Breast epithelium (tissue), 3 donors: ENCODE measurements at regions not wholly inside any gene's neighbourhood (a gene's known extent, or its start where the extent isn't known, plus 50 kb on each side); places are given as distances from the start of the nearest gene placed in this dataset.

ENCODE experiments used
- CTCF ChIP-seq, 3 donors: fragments of 450-650 bp; IDR thresholded peaks; one replicate each; pipeline ENCODE4 v1.5.1; 2016 to 2017; ENCODE audit warnings: antibody characterized with exemption in 3 of 3, mild to moderate bottlenecking in 3 of 3, moderate library complexity in 3 of 3
- POLR2A ChIP-seq: fragments of 450-650 bp; IDR thresholded peaks from one replicate; pipeline ENCODE4 v1.6.1; 2016; ENCODE audit warnings: antibody characterized with exemption, mild to moderate bottlenecking, moderate library complexity
- POLR2AphosphoS5 ChIP-seq, 3 donors: sonication (generic); formaldehyde crosslinking; IDR thresholded peaks; one replicate each; pipeline ENCODE4 v1.6.1; 2017; ENCODE audit warnings: antibody characterized with exemption in 3 of 3

GRCh38 chr10:4315551-4315950 lies 510.5 kb upstream of the AKR1E2 start:
- TF ChIP-seq POLR2AphosphoS5 (IDR thresholded peaks at IDR 0.05) (no peak), POLR2A (no peak), CTCF (IDR thresholded peaks at IDR 0.05) (no peak)
